Astrocyte (in vitro differentiated cells and primary cell): ENCODE measurements at regions not wholly inside any gene's neighbourhood (a gene's known extent, or its start where the extent isn't known, plus 50 kb on each side); places are given as distances from the start of the nearest gene placed in this dataset.

Source experiments
- DNase-seq: peaks from one replicate; pipeline ENCODE4 v3.0.0-alpha.2; 2010; ENCODE audit warnings: low read depth
- FAIRE-seq: peaks from 2 replicates; lab custom pipeline; 2011; peaks lifted over from hg19 to GRCh38; lab: Jason Lieb, UNC
- H2AFZ ChIP-seq: 2 replicates; pipeline ENCODE4 v1.6.0; 2012; ENCODE audit warnings: low read depth, low read length, inconsistent platforms
- H3K27ac ChIP-seq: 2 replicates; pipeline ENCODE4 v1.5.1; 2011; ENCODE audit warnings: low read depth, low read length, inconsistent platforms
- H3K27me3 ChIP-seq: 2 replicates; pipeline ENCODE4 v1.6.0; 2011; ENCODE audit warnings: low read length, inconsistent platforms; ENCODE audit not compliant: insufficient read depth
- H3K36me3 ChIP-seq: 2 replicates; pipeline ENCODE4 v1.5.1; 2011; ENCODE audit warnings: low read length, inconsistent platforms; ENCODE audit not compliant: insufficient read depth
- H3K4me1 ChIP-seq: 2 replicates; pipeline ENCODE4 v1.5.1; 2011; ENCODE audit warnings: low read length, inconsistent platforms; ENCODE audit not compliant: insufficient read depth
- H3K4me2 ChIP-seq: 2 replicates; pipeline ENCODE4 v1.6.0; 2012; ENCODE audit warnings: low read length, inconsistent platforms
- H3K4me3 ChIP-seq: 2 replicates; pipeline ENCODE4 v1.5.1; 2011; ENCODE audit warnings: low read depth, mild to moderate bottlenecking, low read length, inconsistent platforms; ENCODE audit not compliant: insufficient read depth
- H3K79me2 ChIP-seq: 2 replicates; pipeline ENCODE4 v1.6.0; 2012; ENCODE audit warnings: mild to moderate bottlenecking, low read length, inconsistent platforms; ENCODE audit not compliant: insufficient read depth
- H3K9ac ChIP-seq: 2 replicates; pipeline ENCODE4 v1.6.0; 2012; ENCODE audit warnings: mild to moderate bottlenecking, low read length, inconsistent platforms
- H3K9me3 ChIP-seq: 2 replicates; pipeline ENCODE4 v1.5.1; 2012; ENCODE audit warnings: low read depth, mild to moderate bottlenecking, low read length, inconsistent platforms; ENCODE audit not compliant: insufficient read depth
- H4K20me1 ChIP-seq: 2 replicates; pipeline ENCODE4 v1.6.0; 2012; ENCODE audit warnings: low read length, inconsistent platforms; ENCODE audit not compliant: insufficient read depth
- H3K27ac Mint-ChIP-seq: one replicate; pipeline ENCODE4 v1.8.0; 2021; ENCODE audit warnings: mild to moderate bottlenecking, mixed read lengths; ENCODE audit not compliant: unreplicated experiment
- H3K27me3 Mint-ChIP-seq: one replicate; pipeline ENCODE4 v1.8.0; 2021; ENCODE audit warnings: low read depth, mixed read lengths; ENCODE audit not compliant: unreplicated experiment
- H3K36me3 Mint-ChIP-seq: one replicate; pipeline ENCODE4 v1.8.0; 2021; ENCODE audit warnings: low read depth, mixed read lengths; ENCODE audit not compliant: unreplicated experiment
- H3K4me1 Mint-ChIP-seq: one replicate; pipeline ENCODE4 v1.8.0; 2021; ENCODE audit warnings: low read depth, mixed read lengths; ENCODE audit not compliant: unreplicated experiment
- H3K4me3 Mint-ChIP-seq: one replicate; pipeline ENCODE4 v1.8.0; 2021; ENCODE audit warnings: mild to moderate bottlenecking, moderate library complexity, mixed read lengths; ENCODE audit not compliant: unreplicated experiment
- H3K9me3 Mint-ChIP-seq: one replicate; pipeline ENCODE4 v1.8.0; 2021; ENCODE audit warnings: mild to moderate bottlenecking, mixed read lengths; ENCODE audit not compliant: unreplicated experiment
- EZH2 ChIP-seq: IDR thresholded peaks from 2 replicates; pipeline ENCODE4 v1.6.1; 2012; ENCODE audit warnings: mild to moderate bottlenecking, low read length, inconsistent platforms; ENCODE audit not compliant: insufficient read depth
- TF ChIP-seq, protein P1 (sequence below): IDR thresholded peaks from 2 replicates; pipeline ENCODE4 v1.5.1; 2011; ENCODE audit warnings: low read depth, mild to moderate bottlenecking, inconsistent platforms, low read length, moderate library complexity; ENCODE audit not compliant: insufficient read depth

DNA sequence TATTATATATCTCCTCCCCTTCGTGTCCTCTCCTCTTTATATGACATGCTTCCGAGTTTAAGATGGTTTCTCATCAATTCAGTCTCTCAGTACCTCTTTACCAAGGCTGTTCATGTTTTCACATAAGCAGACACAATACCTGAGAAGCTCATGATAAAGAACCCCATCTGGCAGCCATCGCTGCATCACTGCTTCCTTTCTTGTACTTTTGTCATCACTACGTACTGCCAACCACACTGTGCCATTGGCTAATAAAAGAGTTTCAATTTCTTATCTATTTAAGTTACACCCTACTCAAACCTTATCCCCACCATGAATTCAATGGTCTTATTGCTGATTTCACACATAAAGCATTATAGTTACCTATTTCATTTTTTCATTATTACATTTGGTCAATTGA lies 484.7 kb upstream of the CNTN4 start:
- Mint-ChIP-seq H3K4me1 (no peaks in the 10 kb centered on the region), H3K4me3 (no peak overlapping the region), H3K27ac (no peak overlapping the region), H3K9me3 (no peaks in the 10 kb centered on the region), H3K36me3 (no peaks in the 10 kb centered on the region), H3K27me3 (no peaks in the 10 kb centered on the region)
- FAIRE-seq (no peak), DNase-seq (no peak)
- H3K27ac ChIP-seq, result no peak overlapping the region
- no peaks in the 10 kb centered on the region for H3K9me3 ChIP-seq
- no peak overlapping the region for H3K4me2 ChIP-seq
- no peaks in the 10 kb centered on the region for H3K27me3 ChIP-seq
- H3K4me1 ChIP-seq, result no peaks in the 10 kb centered on the region
- no peak for TF ChIP-seq EZH2
- TF ChIP-seq, protein P1, sequence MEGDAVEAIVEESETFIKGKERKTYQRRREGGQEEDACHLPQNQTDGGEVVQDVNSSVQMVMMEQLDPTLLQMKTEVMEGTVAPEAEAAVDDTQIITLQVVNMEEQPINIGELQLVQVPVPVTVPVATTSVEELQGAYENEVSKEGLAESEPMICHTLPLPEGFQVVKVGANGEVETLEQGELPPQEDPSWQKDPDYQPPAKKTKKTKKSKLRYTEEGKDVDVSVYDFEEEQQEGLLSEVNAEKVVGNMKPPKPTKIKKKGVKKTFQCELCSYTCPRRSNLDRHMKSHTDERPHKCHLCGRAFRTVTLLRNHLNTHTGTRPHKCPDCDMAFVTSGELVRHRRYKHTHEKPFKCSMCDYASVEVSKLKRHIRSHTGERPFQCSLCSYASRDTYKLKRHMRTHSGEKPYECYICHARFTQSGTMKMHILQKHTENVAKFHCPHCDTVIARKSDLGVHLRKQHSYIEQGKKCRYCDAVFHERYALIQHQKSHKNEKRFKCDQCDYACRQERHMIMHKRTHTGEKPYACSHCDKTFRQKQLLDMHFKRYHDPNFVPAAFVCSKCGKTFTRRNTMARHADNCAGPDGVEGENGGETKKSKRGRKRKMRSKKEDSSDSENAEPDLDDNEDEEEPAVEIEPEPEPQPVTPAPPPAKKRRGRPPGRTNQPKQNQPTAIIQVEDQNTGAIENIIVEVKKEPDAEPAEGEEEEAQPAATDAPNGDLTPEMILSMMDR, result no peak
- H4K20me1 ChIP-seq, result no peaks in the 10 kb centered on the region
- no peak overlapping the region for H2AFZ ChIP-seq
- no peak overlapping the region for H3K4me3 ChIP-seq
- no peaks in the 10 kb centered on the region for H3K36me3 ChIP-seq
- no peak overlapping the region for H3K9ac ChIP-seq
- no peaks in the 10 kb centered on the region for H3K79me2 ChIP-seq

GRCh38 chr3:1616744-1617143 lies 481.9 kb upstream of the CNTN4 start:
- Histone ChIP-seq H3K4me3 (no peak overlapping the region), H3K79me2 (no peaks in the 10 kb centered on the region), H3K36me3 (no peaks in the 10 kb centered on the region), H3K9me3 (no peaks in the 10 kb centered on the region), H3K4me2 (no peak overlapping the region), H3K27ac (no peak overlapping the region), H3K9ac (no peak overlapping the region), H2AFZ (no peak overlapping the region), H3K27me3 (no peaks in the 10 kb centered on the region), H3K4me1 (no peaks in the 10 kb centered on the region), H4K20me1 (no peaks in the 10 kb centered on the region)
- Mint-ChIP-seq H3K9me3 (no peaks in the 10 kb centered on the region), H3K4me1 (no peaks in the 10 kb centered on the region), H3K4me3 (no peak overlapping the region), H3K27me3 (no peaks in the 10 kb centered on the region), H3K36me3 (no peaks in the 10 kb centered on the region), H3K27ac (no peak overlapping the region)
- TF ChIP-seq, protein P1, result no peak
- DNase-seq (no peak), FAIRE-seq (no peak)

DNA sequence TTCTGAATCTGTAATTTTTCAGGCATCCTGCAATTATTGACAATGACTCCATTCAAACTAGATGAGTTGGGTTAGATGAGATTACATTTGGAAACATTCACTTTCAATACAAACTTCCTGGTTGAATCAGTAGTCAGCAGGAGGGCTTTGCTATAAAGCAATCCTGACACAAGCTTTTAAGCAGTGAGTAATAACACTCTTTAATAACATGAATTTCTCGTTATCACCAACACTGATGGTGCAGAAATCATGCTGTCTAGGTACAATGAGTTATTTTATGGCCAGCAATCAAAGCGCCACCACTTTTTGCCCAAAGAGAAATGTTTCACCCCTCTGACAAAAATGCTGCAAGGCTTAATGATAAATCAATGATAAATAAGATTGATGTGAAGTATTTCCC lies 474.8 kb upstream of the CNTN4 start:
- TF ChIP-seq, protein P1, result no peak
- no peak for TF ChIP-seq EZH2
- Histone ChIP-seq H3K4me1 (no peaks in the 10 kb centered on the region), H3K4me3 (no peak overlapping the region), H3K27ac (no peak overlapping the region), H3K9me3 (no peaks in the 10 kb centered on the region), H3K9ac (no peak overlapping the region), H3K4me2 (no peak overlapping the region), H3K79me2 (no peaks in the 10 kb centered on the region), H3K36me3 (no peaks in the 10 kb centered on the region), H2AFZ (no peak overlapping the region), H4K20me1 (no peaks in the 10 kb centered on the region), H3K27me3 (no peaks in the 10 kb centered on the region)
- Mint-ChIP-seq H3K4me3 (no peak overlapping the region), H3K27me3 (no peaks in the 10 kb centered on the region), H3K9me3 (no peaks in the 10 kb centered on the region), H3K36me3 (no peaks in the 10 kb centered on the region), H3K27ac (no peak overlapping the region), H3K4me1 (no peaks in the 10 kb centered on the region)
- FAIRE-seq (no peak), DNase-seq (no peak)
